HT-29 (cell line): ENCODE measurements at regions not wholly inside any gene's neighbourhood (a gene's known extent, or its start where the extent isn't known, plus 50 kb on each side); places are given as distances from the start of the nearest gene placed in this dataset.

ENCODE experiments used
- DNase-seq: peaks from one replicate; pipeline ENCODE4 v3.0.0-alpha.2; 2015; ENCODE audit warnings: low spot score

- no peak for DNase-seq
Measured at GRCh38 chr19:30708416-30709178, 336.4 kb downstream of the ZNF536 start.

- DNase-seq: no peak
Measured at GRCh38 chr19:30704771-30705330, 332.7 kb downstream of the ZNF536 start.

GRCh38 chr19:30703645-30704044 is 331.5 kb downstream of the ZNF536 start:
- no peak for DNase-seq

GRCh38 chr19:30701178-30701577 is 329.0 kb downstream of the ZNF536 start:
- DNase-seq: no peak

- DNase-seq: no peak
Measured at GRCh38 chr19:30699871-30700280, 327.7 kb downstream of the ZNF536 start.

GRCh38 chr19:30696514-30696913 is 324.3 kb downstream of the ZNF536 start:
- peak; percentile 40 for DNase-seq

GRCh38 chr19:30695171-30695875 is 323.1 kb downstream of the ZNF536 start:
- DNase-seq: peak; percentile 25

- no peak for DNase-seq
Measured at GRCh38 chr19:30694156-30694755, 322.1 kb downstream of the ZNF536 start.

- DNase-seq: no peak
Measured at GRCh38 chr19:30692879-30693503, 320.8 kb downstream of the ZNF536 start.

GRCh38 chr19:30692181-30692811 is 320.1 kb downstream of the ZNF536 start:
- no peak for DNase-seq

GRCh38 chr19:30691819-30692166 is 319.6 kb downstream of the ZNF536 start:
- no peak for DNase-seq

- no peak for DNase-seq
Measured at GRCh38 chr19:30690935-30691818, 319.0 kb downstream of the ZNF536 start.

GRCh38 chr19:30690525-30690924 is 318.3 kb downstream of the ZNF536 start:
- no peak for DNase-seq

- DNase-seq: no peak
Measured at GRCh38 chr19:30689474-30689873, 317.3 kb downstream of the ZNF536 start.

- no peak for DNase-seq
Measured at GRCh38 chr19:30688696-30689095, 316.5 kb downstream of the ZNF536 start.

- DNase-seq: no peak
Measured at GRCh38 chr19:30686826-30687566, 314.8 kb downstream of the ZNF536 start.

GRCh38 chr19:30686176-30686820 is 314.1 kb downstream of the ZNF536 start:
- DNase-seq: no peak

- no peak for DNase-seq
Measured at GRCh38 chr19:30685426-30686000, 313.3 kb downstream of the ZNF536 start.

GRCh38 chr19:30684613-30685012 is 312.4 kb downstream of the ZNF536 start:
- no peak for DNase-seq
